ENCODE measurements at regions not wholly inside any gene's neighbourhood (a gene's known extent, or its start where the extent isn't known, plus 50 kb on each side); places are given as distances from the start of the nearest gene placed in this dataset.

DNA sequence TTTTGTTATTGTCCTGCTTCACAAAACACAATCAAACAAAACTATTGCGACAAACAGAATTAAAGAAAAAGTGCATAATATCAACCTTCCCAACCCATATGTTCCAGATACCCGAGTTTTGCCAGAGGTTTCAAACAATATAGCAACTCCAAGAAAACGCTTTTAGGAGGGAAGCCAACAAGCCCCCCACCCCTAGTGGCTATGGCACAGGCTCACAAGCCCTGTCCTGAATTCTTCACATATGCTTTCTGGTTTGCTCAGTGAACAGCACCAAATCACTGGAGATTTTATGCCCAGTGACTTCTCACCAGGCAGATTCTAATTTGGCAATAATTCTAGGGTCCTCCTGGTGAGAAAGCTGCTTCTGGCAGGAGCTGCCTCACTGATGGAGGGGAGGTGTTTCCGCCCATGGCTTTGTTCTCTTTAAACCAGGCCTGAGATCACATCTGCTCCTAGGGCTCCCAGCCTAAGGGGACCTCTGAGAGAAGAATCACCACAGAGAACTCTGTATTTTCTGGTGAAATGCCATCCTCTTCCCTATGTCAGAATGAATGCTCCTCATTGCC, 1982.4 kb downstream of the EFNA5 start:
- no peak overlapping the region for H2AFZ ChIP-seq (ENCODE audit: low read length)

More for the DNA sequence above, 1982.4 kb downstream of the EFNA5 start:
- H3K79me2 ChIP-seq (ENCODE audit: insufficient read depth, low read length): no peaks in the 10 kb centered on the region
- H3K18ac ChIP-seq (ENCODE audit: insufficient read length, low read depth, low read length): no peak overlapping the region
- peaks cover 23 to 33% of the 10 kb centered on the region in 2 experiments for H3K4me1 Mint-ChIP-seq
- no peak overlapping the region for H2BK5ac ChIP-seq (ENCODE audit: insufficient read length, low read length)
- no peaks in the 10 kb centered on the region for H3K9me3 ChIP-seq (ENCODE audit: control insufficient read depth, low read depth, low read length)
- H2BK20ac ChIP-seq (ENCODE audit: low read depth, low read length, poor library complexity, severe bottlenecking): no peak overlapping the region
- H3K27ac Mint-ChIP-seq: peak overlapping the region; percentile 72 to 93 (median 76); a peak in 5 of 7 replicates
- H3K23me2 ChIP-seq (ENCODE audit: insufficient read length, low read depth, low read length, poor library complexity, severe bottlenecking): no peaks in the 10 kb centered on the region
- no peak overlapping the region for H2BK15ac ChIP-seq (ENCODE audit: low read depth, low read length)
- peak; percentile 28 for DNase-seq
- H3K14ac ChIP-seq (ENCODE audit: insufficient read depth, low read length): no peak overlapping the region
- no peak overlapping the region for H3K23ac ChIP-seq (ENCODE audit: insufficient read length, low read depth, low read length)
- H4K8ac ChIP-seq (replicated peaks; ENCODE audit: insufficient read length, low read depth, low read length): no peak overlapping the region
- no peak overlapping the region for H3K4me3 Mint-ChIP-seq
- no peaks in the 10 kb centered on the region for H3K79me1 ChIP-seq (ENCODE audit: insufficient read depth, low read depth, low read length, poor library complexity, severe bottlenecking)
- no peak overlapping the region for H3K4me2 ChIP-seq (ENCODE audit: insufficient read depth, insufficient read length, low read length)
- no peak overlapping the region for H3T11ph ChIP-seq (ENCODE audit: low read length)
- no peaks in the 10 kb centered on the region for H4K20me1 ChIP-seq (ENCODE audit: control insufficient read depth, insufficient read depth, insufficient read length)
- H3K27ac ChIP-seq (ENCODE audit: insufficient read length, low read depth, low read length): no peak overlapping the region
- H2BK12ac ChIP-seq (ENCODE audit: insufficient read length, low read depth, low read length): no peak overlapping the region
- no peaks in the 10 kb centered on the region for H3K27me3 ChIP-seq (ENCODE audit: insufficient read depth, low read length)
- H4K91ac ChIP-seq (ENCODE audit: insufficient read length, low read depth, low read length): no peak overlapping the region
- H4K5ac ChIP-seq (ENCODE audit: insufficient read length, low read depth, low read length): no peak overlapping the region
- H3K36me3 Mint-ChIP-seq (ENCODE audit: insufficient read depth in 1 of 3, low read depth in 3 of 3): peaks cover 0 to 4% (median 2%) of the 10 kb centered on the region in 3 experiments; a peak in 2 of 7 replicates
- H3K27me3 Mint-ChIP-seq (ENCODE audit: low read depth): no peaks in the 10 kb centered on the region
- WGBS (ENCODE audit: extremely low coverage, insufficient read length, low lambda C conversion rate): no CpG with 5 or more reads among the region's 4 CpGs
- no peak overlapping the region for H3K9ac ChIP-seq (ENCODE audit: extremely low read depth, insufficient read length, low read length)
- H2BK120ac ChIP-seq (ENCODE audit: low read depth, low read length, poor library complexity, severe bottlenecking): no peak overlapping the region
- peak; percentile 36; the same call in 1 of the 3 replicates for TF ChIP-seq CTCF (conservative IDR thresholded peaks at IDR 0.05)
- no peak overlapping the region for H2AK5ac ChIP-seq (ENCODE audit: insufficient read length, low read length)
- no peaks in the 10 kb centered on the region for H3K9me3 Mint-ChIP-seq
- no peak overlapping the region for H3K4ac ChIP-seq (ENCODE audit: low read depth, low read length)
- H3K4me1 ChIP-seq (ENCODE audit: insufficient read depth, low read length): peaks cover 5% of the 10 kb centered on the region; the same call in 1 of the 2 replicates
- no peak overlapping the region for H3K56ac ChIP-seq (ENCODE audit: insufficient read length, low read depth, low read length)
